C4-2B (cell line): ENCODE measurements at regions not wholly inside any gene's neighbourhood (a gene's known extent, or its start where the extent isn't known, plus 50 kb on each side); places are given as distances from the start of the nearest gene placed in this dataset.

Source experiments
- CTCF ChIP-seq: fragments of 450-650 bp; conservative IDR thresholded peaks from 2 replicates; pipeline ENCODE4 v1.5.1; 2017; ENCODE audit warnings: mild to moderate bottlenecking
- ZFX ChIP-seq: fragments of 450-650 bp; IDR thresholded peaks from 2 replicates; pipeline ENCODE4 v1.6.1; 2017

GRCh38 chr21:29430030-29430429, 131.3 kb downstream of the BACH1 start:
- TF ChIP-seq CTCF (no peak), ZFX (no peak)
